ENCODE measurements at regions not wholly inside any gene's neighbourhood (a gene's known extent, or its start where the extent isn't known, plus 50 kb on each side); places are given as distances from the start of the nearest gene placed in this dataset.

DNA sequence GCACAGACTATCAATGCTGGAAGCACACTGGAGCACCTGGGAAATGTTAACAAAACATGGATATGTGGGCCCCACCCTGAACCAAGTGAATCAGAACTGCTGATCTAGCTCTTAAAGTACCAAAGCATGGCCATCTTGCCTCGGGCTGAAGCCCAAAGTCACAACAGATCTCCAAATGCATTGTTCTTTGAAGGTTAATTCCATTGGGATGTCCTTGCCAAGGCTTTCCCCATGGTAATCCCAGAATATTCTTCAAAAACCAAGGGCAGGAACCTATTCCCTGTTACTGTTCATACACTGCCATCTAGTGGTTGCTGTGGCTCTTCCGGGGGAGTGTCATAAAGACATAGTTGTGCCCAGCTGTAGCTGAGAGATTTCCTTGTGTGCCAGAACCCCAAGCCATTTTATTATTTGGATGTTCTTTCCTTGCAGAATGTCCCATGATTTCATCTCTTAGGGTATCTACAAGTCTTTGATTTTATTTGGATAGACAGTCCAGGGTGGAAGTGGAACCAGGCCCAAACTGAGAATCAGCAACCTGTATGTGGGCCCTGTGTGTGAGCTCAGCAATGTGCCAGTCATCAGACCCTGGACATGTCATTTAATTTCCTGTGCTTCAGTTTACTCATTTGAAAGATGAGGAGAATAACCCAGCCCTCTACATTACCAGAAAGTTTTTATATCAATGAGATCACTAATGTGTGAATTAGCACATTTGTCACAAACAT, 290.0 kb downstream of the ACTL7B start:
- in situ Hi-C loops (cut with MboI; ENCODE audit: low sequenced_read_pairs) = loop anchor here (25.0 kb wide), 1 partner anchor 1154 kb away; no protein-coding TSS in a partner anchor

DNA sequence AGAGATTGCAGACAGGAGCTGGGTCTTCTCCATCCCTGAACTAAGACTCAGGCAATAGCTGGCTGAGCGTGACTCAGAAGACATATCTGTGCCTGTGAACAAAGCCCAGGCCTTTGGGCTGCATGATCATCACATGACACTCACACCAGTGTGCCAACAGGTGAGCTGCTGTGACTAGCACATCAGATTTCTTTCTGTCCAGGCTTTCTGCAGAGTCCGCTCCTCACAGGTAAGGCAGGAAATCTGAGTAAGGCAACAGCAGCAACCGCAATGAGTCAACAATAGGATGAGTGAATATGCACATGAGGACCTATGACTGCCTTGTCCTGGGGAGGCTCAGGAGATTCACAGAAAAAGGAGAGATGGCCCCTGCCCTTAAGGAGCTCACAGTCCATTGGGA, 293.6 kb downstream of the ACTL7B start:
- in situ Hi-C loops (cut with MboI; ENCODE audit: low sequenced_read_pairs) = loop anchor here (25.0 kb wide), 1 partner anchor 1150 kb away; no protein-coding TSS in a partner anchor

DNA sequence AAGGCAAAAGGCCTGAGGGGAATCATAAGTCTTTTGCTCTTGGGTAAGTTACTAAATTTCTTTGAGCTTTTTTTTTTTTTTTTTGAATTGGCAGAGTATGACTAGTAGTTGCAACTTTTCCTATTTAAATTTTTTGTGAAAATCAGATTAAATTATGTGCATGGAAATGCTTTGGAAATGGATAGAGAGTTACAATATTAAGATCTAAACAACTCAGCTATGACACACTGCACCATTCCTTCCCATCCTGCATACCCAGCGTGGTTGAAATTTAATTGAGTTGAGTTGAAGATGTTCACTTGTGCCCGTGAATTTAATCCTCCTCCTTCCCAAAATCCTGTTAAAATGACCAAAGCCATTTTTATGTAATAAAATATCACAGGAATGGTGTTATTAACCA, 296.4 kb downstream of the ACTL7B start:
- in situ Hi-C loops (cut with MboI; ENCODE audit: low sequenced_read_pairs) = loop anchor here (25.0 kb wide), 1 partner anchor 1147 kb away; no protein-coding TSS in a partner anchor

DNA sequence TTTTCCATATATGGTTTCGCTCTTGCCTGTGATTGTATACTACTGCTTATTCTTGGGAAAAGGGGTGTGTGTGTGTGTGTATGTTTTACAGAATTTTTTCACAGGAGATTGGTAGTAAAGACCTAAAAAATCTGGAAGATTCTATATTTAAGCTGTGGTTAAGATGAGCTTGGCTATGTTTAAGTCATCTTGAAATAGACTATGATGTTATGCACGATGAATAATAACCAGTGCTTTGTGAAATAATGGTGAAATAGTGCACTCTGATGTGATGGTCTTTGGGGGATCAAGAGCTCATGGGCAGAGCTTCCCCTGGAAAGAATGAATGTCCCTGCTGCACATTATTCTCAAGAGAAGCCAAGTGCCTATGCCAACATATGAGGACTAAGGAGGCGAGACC, 301.0 kb downstream of the ACTL7B start:
- in situ Hi-C loops (cut with MboI; ENCODE audit: low sequenced_read_pairs) = loop anchor here (25.0 kb wide), 1 partner anchor 1143 kb away; no protein-coding TSS in a partner anchor

DNA sequence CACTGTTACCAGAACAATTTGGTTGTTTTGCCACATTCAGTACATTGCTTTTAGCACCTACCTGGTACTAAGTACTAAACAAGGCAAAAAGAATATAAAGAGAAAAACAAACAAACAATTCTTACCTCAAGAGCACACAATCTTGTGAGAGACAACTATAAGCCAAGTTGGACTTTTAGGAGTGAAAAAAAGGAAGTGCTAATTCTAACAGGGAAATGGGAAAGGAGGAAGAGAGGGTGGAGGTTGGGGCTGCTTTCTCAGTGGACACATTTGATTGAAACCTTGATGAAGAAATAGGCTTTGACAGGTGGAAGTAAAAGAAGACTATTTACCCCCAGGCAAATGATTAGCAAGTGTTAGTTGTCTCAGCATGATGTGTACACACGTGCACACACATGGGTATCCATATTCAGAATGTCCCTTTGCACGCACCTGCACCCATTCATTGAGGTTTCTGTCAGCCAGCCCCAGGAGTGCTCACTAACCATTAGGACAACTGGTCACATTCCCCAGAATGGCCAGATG, 302.6 kb downstream of the ACTL7B start:
- in situ Hi-C loops (cut with MboI; ENCODE audit: low sequenced_read_pairs) = loop anchor here (25.0 kb wide), 1 partner anchor 1141 kb away; no protein-coding TSS in a partner anchor

DNA sequence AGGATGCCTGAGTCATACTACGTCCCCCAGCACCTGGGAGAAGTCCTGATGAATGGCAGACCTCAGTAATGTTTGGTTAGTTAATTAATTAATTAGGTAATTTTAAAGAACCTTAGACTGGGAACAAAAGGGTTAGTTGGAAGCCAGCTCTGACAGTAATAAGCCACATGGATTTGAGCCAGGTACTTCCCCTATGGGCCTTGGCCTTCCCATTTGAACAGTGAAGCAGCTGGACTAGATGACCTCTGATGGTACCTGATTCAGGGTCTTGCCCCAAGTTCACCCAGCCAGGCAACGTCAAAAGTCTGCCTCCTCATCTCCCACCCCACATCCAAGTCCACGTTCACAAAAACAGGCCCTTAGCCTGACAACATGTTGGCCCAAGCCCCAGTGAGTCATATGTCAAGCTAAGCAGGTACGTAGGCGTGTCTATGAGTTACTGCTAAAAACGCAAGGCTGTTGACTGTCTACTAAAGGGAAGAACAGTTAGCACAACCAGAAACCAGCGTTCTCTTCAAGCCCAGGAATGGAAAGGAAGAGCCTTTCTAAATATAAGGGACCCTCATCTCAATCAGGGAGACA, 303.2 kb downstream of the ACTL7B start:
- in situ Hi-C loops (cut with MboI; ENCODE audit: low sequenced_read_pairs) = loop anchor here (25.0 kb wide), 1 partner anchor 1140 kb away; no protein-coding TSS in a partner anchor

DNA sequence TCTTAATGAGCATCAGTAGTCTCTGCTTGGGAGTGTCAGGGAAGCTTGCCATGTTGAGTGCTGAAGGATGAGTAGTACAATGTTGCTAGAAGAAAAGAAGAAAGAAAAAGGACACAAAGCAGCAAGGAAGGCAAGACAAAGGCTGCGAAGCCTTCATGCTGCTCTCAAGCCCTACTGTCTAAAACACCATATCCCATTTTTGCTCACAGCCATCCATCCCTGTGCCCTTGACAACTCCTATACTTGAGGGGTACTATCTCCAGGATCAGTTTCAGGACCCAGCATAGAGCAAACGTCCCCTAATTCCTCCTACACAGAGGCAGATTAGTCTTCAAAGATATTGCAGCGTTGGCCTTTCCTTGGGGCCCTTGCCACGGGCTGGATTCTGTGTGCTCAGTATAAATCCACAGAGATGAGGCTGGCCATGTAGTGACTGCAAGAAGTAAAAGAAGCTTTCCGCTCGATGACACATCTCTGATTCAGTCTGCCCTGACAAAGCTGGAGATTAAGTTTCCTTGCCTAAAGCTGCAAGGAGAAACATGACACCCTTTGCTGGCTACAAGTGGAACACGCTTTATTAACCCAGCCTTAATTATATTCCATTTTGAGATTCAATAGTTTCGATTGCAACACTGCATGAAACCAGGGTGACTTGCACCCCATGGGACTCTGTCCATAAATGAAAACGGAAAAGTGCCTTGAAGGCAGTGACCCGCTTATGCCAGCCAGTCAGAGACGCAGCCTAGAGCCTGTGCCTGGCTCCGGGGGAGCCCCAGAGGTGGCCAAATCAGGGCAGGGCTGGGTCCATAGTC, 304.6 kb downstream of the ACTL7B start:
- in situ Hi-C loops (cut with MboI; ENCODE audit: low sequenced_read_pairs) = loop anchor here (25.0 kb wide), 1 partner anchor 1139 kb away; no protein-coding TSS in a partner anchor

DNA sequence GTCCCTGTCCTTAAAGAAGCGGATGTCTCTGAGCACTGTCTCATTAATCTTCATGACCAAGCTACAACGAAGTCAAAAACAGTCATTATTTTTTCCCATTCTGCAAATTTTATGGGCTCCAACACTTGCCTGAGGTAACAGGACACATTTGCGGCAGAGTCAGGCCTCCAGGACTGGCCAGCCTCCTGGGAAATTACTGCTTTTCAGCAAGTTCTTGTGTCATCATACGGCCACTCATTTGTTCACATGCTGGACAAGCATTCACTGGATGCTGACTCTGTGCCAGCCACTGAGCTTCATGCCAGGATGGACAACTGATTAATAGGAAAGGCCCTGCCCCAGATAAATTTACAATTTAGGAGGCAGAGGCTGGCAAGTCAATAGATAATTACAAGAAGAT, 305.7 kb downstream of the ACTL7B start:
- in situ Hi-C loops (cut with MboI; ENCODE audit: low sequenced_read_pairs) = loop anchor here (25.0 kb wide), 1 partner anchor 1138 kb away; no protein-coding TSS in a partner anchor

DNA sequence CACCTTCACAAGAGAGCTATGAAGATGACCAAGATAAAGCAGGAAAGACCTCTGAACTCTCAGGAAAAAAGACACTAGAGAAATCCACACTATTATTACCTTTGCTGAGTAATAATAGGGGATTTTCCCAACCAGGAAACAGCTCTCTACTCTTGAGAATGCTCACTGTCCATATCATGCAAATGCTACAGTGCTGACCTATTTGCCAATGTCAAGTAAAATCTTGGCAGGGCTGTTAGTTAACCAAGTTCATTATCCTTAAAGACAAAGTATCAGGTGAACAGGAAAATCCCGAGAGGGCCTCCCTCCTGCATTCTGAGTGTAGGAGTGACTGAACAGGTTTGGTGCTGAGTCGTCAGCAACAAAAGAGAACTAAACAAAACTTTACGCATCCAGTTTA, 306.6 kb downstream of the ACTL7B start:
- in situ Hi-C loops (cut with MboI; ENCODE audit: low sequenced_read_pairs) = no loop called here

DNA sequence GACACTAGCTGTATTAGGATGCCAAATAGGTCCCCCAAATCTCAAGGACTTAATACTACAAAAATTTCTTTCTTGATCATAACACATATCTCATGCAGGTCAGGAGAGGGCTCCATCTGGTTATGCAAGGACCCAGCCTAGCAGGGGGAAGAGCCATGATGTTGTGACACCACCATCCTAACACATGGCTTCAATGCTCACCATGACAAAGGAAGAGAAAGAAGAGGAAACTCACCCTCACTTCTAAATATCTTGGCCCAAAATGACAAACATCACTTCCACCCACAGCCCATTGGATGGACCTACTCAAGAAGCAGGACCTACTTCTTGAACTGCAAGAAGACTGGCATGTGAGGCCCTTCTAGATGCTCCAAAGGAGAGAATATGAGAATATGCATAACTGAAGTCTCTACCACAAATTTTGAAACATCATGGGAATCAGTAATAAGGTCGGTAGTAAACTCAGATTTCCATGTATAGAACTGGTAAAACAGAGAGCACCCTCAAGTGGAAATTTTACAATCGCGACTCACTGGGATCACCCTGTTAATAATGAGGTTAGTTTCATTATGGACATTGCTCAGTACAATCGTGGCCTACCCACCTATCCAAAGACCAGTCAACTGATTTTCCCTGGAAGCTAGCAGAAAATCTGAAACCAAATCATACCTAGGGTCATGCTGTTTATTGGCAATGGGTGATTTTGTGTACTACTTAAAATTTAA, 308.2 kb downstream of the ACTL7B start:
- in situ Hi-C loops (cut with MboI; ENCODE audit: low sequenced_read_pairs) = no loop called here

DNA sequence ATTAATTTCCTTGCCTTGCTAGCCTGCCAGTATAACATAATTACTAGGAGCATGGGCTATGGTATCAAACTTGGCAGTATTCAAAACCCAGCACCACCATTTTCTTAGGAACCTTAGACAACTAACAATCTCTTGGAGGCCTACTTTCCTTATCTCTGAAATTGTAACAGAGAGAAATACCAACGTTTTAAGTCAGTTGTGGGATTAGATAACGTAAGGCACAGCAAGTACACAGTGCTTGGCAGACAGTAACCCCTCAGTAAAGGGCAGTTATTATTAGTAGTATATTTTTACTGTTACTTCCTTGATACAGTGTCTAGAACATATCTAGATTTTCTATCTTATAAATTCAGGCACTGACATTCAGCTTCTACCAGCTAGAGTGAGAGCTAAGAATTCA, 309.6 kb downstream of the ACTL7B start:
- in situ Hi-C loops (cut with MboI; ENCODE audit: low sequenced_read_pairs) = no loop called here

DNA sequence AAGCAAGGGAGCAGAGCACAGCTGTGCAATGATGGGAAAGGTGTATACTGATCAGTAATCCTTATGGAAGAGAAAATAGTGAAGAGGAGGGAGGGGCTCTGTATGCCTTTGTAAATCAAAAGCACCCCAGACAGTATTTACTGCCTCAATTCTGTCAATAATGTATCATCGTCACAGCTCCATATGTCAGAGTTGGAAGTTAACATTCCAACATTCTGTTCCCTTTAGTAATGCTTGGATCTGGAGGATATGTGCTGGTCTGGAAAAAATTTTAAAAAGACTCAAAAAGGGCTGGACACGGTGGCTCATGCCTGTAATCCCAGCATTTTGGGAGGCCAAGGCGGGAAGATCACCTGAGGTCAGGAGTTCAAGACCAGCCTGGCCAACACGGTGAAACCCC, 310.4 kb downstream of the ACTL7B start:
- in situ Hi-C loops (cut with MboI; ENCODE audit: low sequenced_read_pairs) = no loop called here

DNA sequence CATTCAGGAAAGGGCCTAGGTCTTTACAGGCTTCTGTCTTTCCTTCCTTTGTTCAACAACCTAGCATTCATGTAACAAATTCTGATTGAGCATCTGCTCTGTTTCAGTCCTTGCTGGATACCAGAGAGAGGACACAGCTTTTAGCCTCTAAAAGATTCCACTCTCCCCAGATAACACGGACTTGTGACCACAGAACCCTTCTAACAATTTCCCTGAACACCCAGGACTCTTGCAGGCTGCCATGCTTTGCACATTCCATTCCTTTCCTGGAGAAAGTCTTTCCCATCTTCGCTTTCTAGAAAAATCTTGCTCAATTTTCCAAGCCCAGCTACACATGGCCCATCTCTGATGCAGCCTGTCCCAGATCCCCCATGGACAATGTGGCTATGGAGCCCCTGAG, 310.9 kb downstream of the ACTL7B start:
- in situ Hi-C loops (cut with MboI; ENCODE audit: low sequenced_read_pairs) = no loop called here

DNA sequence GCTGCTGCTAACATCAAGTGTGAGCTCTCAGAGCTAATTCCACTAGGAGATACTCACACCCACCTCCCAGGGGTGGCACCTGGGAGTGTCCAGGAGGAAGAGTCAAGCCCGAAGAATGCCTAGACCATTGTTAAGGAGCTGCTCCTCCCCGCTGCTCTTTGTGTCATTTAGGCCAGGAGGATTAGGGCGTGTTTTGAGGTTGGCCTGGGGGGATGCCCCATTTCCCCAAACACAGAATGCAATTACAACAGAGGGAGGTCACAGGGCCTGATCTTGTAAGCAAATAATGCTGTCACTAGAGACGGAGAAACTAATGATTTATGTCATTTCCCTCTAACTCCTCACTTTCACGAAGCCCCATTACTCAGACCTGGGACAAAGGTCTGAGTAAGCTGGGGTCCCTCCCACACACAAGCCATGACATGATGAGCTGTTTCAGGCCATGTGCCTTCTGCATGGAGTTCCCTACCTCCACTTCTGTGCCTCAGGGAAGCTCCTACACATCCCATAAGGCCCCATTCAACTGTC, 312.5 kb downstream of the ACTL7B start:
- in situ Hi-C loops (cut with MboI; ENCODE audit: low sequenced_read_pairs) = no loop called here

DNA sequence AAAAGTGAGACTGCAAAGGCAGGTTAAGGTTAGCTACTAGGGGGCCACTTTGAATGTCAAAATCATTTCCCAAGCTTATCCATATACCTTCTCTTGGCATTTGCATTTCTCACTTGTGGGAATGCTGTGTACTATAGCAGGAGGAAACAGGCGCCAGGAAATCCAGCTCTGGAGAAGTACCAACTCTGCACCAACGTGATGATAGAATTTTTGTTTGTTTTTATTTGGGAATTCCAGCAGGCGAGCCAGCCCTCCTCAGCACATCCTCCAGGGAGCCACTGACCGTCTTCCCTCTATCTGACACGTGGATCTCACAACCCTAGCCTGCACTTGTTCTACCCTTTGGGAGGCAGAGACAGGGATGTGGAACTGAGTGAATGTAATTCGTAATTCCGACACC, 318.0 kb downstream of the ACTL7B start:
- in situ Hi-C loops (cut with MboI; ENCODE audit: low sequenced_read_pairs) = no loop called here

DNA sequence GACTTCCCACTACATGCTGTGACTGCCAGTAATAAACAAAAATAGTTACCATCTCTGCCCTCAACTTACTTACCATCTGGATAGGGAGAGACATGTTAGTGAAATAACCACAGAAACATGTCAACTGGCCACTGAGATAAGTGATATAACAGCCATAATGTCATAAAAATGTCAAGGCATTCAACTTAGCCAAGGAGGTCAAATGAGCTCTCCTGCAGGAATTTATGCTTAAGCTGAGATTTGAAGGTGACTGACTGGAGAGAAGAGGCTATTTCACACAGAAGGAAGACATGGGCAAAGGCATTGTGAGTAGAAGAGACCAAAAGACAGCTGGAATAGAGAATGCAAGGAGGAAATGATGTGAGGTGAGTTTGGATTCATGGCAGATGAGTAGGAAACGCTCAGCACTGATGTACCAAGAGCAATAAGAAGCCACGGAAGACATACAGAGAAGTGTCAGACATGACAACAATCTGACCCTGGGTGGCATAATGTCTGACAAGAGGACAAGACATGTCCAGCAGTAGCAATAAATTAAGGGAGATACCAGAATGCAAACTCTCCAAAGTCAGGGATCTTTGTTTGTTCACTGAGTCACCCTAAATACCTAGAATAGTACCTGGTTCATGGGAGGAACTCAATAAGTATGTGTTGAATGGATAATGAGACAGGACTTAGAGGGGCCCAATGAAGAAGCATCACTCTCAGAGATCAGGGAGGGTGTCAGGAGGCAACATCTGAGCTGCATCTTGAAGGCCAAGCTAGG, 318.8 kb downstream of the ACTL7B start:
- in situ Hi-C loops (cut with MboI; ENCODE audit: low sequenced_read_pairs) = no loop called here

DNA sequence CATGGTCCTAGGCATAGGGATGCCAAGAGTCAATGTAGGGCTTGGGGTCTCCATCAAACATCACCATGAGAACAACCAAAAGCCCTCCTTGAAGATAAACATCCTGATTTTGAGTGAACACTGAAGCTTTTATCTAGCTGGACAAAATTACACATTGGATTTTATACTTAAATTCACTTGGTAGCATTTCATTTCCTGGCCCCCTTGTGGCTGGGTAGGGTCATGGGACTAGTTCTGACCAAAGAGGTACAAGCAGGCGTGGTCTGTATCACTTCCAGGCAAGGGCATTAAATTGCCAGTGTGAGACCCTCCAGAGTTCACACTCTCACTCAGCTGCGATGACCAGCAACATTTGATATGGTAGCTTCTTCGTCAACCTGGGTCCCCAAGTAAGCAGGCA, 320.3 kb downstream of the ACTL7B start:
- in situ Hi-C loops (cut with MboI; ENCODE audit: low sequenced_read_pairs) = no loop called here

DNA sequence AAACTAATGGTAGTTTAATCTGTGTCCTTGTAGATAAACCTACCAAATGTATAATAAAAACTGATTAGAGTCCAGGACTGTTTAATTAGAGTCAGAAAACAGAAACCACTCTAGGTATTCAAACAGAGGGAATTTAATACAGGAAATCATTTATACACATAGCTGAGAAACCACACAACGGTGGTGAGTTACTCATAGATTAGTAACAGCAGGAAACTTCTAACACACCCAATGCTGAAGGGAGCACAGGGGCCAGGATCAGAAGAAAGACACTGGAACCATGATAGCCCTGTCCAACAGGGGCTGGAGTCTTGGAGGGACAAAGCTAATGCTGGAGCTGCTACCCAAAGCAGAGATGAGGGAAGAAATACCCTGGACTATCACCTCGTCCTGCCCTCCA, 321.0 kb downstream of the ACTL7B start:
- in situ Hi-C loops (cut with MboI; ENCODE audit: low sequenced_read_pairs) = no loop called here

DNA sequence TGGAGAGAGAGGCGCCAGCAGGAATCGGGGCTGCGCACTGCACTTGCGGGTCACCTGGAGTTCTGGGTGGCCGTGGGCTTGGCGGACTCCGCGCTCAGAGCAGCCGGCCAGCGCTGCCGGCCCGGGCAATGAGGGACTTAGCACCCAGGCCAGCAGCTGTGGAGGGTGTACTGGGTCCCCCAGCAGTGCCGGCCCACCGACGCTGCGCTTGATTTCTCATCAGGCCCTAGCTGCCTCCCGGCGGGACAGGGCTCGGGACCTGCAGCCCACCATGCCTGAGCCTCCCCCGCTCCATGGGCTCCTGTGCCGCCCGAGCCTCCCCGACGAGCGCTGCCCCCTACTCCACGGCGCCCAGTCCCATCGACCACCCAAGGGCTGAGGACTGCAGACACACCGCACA, 325.6 kb downstream of the ACTL7B start:
- in situ Hi-C loops (cut with MboI; ENCODE audit: low sequenced_read_pairs) = no loop called here

DNA sequence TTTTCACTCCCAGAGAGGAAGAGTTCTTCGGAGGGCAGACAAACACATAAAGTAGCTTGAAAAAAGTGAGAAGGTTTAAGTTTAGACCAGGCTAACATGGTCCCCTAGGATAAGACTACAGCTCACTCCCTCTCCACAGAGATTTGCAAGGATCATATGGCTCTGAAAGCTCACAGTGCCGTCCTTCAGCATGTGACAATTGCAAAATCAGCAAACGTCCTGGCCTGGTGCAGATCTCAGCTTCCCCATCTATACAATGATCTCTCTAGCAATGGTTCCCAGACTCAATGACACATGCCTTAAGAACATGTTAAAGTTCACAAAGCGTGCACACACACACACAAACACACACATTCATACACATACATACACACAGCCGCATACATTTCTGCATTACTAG, 327.6 kb downstream of the ACTL7B start:
- in situ Hi-C loops (cut with MboI; ENCODE audit: low sequenced_read_pairs) = no loop called here
